GM11168 (cell line): ENCODE measurements at regions not wholly inside any gene's neighbourhood (a gene's known extent, or its start where the extent isn't known, plus 50 kb on each side); places are given as distances from the start of the nearest gene placed in this dataset.

Experiments used
- in situ Hi-C: fragments of 300-500 bp; cut with MboI; formaldehyde crosslinking; loops from one replicate; pipeline ENCODE4 v1.12.0; 2022; ENCODE audit warnings: low sequenced_read_pairs; ENCODE audit not compliant: unreplicated experiment

GRCh38 chrX:139297638-139298037 lies 232.9 kb upstream of the F9 start:
- in situ Hi-C loops, result no loop called here

DNA sequence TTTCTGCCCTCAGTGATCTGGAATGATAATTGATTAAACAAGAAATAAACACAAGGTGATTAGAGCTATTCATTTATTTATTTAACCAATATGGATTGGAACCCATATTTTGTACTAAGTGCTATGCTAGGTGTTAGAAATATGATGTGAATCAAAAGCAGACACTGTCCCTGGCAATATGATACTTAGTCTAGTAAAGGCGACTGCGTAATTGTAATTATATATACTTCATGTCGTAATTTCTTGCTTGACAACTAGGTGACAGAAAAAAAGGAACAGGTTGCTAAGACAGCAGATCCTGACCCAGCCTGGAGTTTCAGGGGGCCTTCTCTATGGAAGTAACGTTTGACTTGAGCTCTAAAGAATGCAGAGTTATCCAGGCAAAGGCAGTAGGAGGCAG lies 236.5 kb upstream of the F9 start:
- in situ Hi-C loops, result no loop called here

DNA sequence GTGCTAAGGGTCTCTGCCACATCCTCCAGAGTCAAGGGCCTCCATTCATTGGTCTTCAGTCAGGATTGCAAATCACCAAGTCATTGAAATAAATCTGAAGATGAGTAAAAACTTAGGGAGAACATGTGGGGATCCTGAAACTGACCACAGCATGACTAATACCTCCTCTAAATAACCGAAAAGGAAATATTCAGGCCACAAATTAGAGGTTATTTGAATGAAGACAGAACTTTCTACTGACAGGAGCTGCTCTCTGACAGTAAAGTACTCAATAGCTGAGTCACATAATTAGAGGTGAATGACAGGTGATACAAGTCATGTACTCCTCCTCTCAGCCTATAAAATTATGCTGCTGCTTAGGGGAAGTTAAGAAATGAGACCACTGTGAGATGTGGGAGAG lies 240.2 kb upstream of the F9 start:
- in situ Hi-C loops, result no loop called here

- in situ Hi-C loops, result no loop called here
Measured at GRCh38 chrX:139287155-139287924, 243.2 kb upstream of the F9 start.

GRCh38 chrX:139286342-139286741 lies 244.2 kb upstream of the F9 start:
- in situ Hi-C loops, result no loop called here

- in situ Hi-C loops, result no loop called here
Measured at GRCh38 chrX:139267851-139268250, 262.7 kb upstream of the F9 start.

GRCh38 chrX:139246295-139246694 lies 284.2 kb upstream of the F9 start:
- in situ Hi-C loops, result loop anchor here (10.0 kb wide), 1 partner anchor 149 kb away; no protein-coding TSS in a partner anchor

GRCh38 chrX:139237141-139237540 lies 293.4 kb upstream of the F9 start:
- in situ Hi-C loops, result no loop called here

DNA sequence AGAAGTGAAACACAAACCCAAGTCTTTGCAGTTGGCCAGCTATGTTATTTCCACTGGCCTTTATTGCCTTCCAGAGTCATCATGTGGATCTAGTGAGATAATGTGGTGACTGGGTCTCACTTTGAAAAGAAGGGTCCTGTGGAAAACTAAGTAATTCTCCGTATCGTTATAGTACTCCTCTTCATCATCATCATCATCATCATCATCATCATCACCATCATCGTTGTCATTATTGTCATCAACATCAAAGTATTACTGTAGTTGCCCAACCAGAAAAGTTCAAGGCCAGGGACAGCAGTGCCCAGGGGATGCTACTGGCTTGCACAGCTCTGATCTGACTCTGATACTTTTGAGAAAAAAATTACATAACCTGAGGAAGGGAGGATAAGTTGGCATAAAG lies 295.6 kb upstream of the F9 start:
- in situ Hi-C loops, result no loop called here

DNA sequence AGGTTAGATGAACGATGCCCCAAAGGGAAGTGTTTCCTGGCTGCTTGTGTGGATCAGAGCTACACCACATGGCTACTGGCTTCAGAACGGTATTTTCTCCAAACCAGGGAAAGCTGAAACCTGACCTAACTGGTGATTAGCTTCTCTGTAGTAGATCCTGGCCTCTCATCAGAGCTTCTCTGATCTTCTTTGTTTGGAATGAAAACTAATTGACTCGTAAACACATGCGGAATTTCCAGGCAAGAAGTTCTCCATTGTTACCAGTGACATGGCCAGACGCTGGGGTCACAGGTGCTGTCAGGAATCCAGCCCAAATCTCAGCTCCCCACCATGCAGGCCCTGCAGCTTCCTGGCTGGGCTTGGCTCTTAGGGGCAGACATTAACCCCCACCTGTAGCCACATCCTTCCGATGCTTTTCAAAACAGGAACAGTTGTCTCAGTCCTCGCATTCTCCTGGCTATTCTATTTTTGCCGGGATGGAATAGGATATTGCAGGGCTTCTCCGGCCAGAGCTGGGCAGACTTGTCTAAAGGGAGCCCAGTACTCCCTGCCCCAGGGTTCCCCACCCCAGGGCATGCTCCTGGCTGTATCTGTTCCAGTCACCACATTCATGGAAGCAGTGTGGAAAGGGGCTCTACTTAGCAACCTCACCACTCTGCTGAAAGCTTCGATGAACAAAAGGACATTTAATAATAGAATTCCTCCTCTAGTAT lies 305.4 kb upstream of the F9 start:
- in situ Hi-C loops, result no loop called here

DNA sequence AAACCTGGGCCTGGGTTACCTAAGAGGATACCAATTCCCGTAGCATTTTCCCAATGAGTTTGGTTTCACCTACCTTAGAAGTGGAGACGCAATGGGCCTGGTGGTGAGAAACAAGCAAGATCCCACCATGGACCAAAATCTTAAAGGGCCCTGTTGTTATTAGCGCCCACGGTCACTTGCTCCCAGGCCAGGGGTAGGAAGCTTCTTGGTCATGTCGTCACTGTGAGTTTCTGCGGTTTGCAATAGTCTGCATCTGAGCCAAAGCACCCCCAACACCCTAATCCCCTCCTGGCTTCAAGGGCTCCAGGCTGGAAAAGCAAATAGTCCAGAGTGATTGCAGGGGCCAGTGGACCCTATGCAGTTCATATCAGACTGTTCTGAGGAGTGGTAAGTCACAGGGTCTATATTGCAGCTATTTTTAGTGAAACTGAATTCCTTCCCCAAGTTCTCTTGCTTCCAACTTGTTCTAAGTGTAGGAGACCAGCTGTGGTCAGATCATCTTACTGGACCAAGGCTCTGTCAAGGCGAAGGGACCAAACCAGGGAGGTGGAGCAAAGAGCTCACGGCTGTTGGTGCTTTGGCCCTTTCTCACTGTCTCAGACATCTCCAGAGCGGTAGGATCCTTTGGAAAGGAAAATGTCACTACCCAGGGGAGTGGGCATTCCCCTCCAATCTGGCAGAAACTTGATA lies 307.9 kb upstream of the F9 start:
- in situ Hi-C loops, result no loop called here

- in situ Hi-C loops, result no loop called here
Measured at GRCh38 chrX:139213241-139213709, 317.3 kb upstream of the F9 start.

DNA sequence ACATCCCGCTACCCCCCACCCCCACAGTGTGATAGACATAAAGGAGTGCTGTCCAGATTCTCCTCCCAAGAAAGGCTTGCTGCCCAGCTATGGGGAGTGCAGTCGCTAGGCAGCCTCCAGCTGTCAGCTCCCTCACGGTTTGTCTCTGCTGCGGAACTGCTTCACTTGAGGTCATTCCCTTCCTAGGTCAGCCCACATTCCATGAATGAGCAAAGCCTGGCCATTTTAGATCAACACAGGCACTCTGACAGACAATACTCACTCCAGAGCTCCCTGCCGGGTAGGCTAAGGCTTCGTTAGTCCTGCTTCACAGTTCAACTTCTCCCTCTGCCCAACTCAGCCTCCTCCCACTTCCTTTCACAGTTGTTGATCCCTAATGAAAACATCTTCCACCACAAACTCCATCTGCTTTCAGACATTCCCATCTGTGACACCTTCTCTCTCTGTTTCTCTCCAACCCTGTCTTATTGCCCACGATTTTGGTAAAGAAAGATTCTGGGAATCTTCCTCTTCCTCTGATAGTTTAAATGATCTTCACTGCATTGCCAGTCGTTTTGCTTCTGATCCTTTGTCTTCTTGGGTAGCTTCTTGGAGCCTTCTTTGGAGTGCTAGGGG lies 318.9 kb upstream of the F9 start:
- in situ Hi-C loops, result no loop called here

- in situ Hi-C loops, result no loop called here
Measured at GRCh38 chrX:139209342-139209741, 321.2 kb upstream of the F9 start.

DNA sequence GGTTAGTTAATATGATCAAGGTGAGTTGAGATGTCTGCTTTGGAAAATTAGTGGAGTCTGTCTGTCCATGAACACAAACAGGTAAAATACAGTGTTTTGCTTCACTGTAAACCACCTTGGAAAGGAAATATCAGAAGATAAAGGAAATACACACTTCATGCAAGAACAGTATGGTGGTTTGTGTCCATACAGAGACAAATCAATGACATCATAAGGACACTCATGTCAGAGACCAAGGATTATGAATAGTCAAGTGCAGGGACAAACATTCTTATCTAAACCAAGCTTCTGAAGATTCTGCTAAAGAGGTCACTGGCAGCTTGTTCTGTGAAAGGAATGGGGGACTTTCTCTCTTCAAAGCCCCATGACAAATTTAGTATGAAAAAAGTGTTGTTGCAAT lies 322.9 kb upstream of the F9 start:
- in situ Hi-C loops, result no loop called here

- in situ Hi-C loops, result no loop called here
Measured at GRCh38 chrX:139206914-139207313, 323.6 kb upstream of the F9 start.

- in situ Hi-C loops, result no loop called here
Measured at GRCh38 chrX:139204898-139205667, 325.5 kb upstream of the F9 start.

DNA sequence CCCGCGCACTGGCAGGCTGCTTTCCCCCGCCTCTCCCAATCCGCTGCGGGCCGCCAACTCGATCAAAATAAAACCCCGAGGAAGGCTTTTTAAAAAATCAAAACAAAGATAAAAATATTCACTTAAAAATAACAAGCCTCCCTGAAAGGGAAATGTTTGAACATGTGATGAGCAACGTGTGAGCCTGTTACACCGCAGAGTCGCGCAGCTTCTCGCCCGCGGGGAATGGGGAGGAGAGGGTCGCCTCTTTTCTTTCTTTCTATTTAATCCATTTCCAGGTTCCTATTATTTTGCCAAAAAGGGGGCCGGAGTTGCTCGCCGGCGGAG lies 326.0 kb upstream of the F9 start:
- in situ Hi-C loops, result no loop called here

- in situ Hi-C loops, result no loop called here
Measured at GRCh38 chrX:139203651-139204570, 326.6 kb upstream of the F9 start.
